GM21576 (cell line): ENCODE measurements at regions not wholly inside any gene's neighbourhood (a gene's known extent, or its start where the extent isn't known, plus 50 kb on each side); places are given as distances from the start of the nearest gene placed in this dataset.
"Not testable (repeated sequence)": the region's sequence is repeated elsewhere in the genome, so short reads cannot be mapped to it uniquely, and the experiment has no call there.

Experiments used
- ATAC-seq: cut with Tn5 transposase; IDR thresholded peaks from one replicate; pipeline ENCODE4 v1.9.1; 2021; ENCODE audit warnings: mild to moderate bottlenecking, moderate library complexity; ENCODE audit not compliant: unreplicated experiment

- ATAC-seq, result no peak
Measured at GRCh38 chr15:62218841-62219240, 53.8 kb upstream of the C2CD4B start.

DNA sequence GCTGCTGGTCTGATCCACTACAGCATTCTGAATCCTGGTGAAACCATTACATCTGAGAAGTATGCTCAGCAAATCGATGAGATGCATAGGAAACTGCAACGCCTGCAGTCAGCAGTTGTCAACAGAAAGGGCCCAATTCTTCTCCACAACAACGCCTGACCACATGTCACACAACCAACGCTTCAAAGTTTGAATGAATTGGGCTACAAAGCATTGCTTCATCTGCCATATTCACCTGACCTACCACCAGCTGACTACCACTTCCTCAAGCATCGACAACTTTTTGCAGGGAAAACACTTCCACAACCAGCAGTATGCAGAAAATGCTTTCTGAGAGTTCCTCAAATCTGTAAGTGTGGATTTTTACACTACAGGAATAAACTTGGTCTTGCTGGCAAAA, 54.7 kb upstream of the C2CD4B start:
- no peak for ATAC-seq

GRCh38 chr15:62223020-62223419, 57.9 kb upstream of the C2CD4B start:
- ATAC-seq, result no peak

- ATAC-seq, result no peak
Measured at GRCh38 chr15:62228604-62229003, 63.5 kb upstream of the C2CD4B start.

- no peak for ATAC-seq
Measured at GRCh38 chr15:62231856-62232255, 66.8 kb upstream of the C2CD4B start.

- no peak for ATAC-seq
Measured at GRCh38 chr15:62240121-62241096, 75.3 kb upstream of the C2CD4B start.

GRCh38 chr15:62241135-62241770, 76.2 kb upstream of the C2CD4B start:
- no peak for ATAC-seq

GRCh38 chr15:62242999-62243398, 77.9 kb upstream of the C2CD4B start:
- no peak for ATAC-seq

DNA sequence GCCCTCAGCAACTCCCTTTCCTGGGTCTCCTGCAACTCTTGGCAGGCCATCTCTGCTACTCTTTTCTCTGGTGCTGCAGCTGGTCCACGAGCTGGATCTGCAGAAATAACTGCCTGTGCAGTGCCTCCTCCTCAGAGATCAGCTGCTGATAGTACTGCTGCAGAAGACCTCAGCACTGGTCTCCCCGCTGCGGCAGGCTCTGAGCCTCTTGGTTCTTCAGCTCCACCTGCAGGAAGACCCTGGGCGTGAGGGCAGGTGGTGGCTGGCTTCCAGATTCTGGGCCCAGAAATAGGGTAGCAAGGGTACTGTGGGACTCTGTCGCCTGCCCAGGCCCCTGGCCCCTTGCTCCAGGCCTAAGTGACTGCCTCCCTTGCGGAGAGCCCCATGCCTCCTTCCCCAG, 79.7 kb upstream of the C2CD4B start:
- ATAC-seq, result no peak

DNA sequence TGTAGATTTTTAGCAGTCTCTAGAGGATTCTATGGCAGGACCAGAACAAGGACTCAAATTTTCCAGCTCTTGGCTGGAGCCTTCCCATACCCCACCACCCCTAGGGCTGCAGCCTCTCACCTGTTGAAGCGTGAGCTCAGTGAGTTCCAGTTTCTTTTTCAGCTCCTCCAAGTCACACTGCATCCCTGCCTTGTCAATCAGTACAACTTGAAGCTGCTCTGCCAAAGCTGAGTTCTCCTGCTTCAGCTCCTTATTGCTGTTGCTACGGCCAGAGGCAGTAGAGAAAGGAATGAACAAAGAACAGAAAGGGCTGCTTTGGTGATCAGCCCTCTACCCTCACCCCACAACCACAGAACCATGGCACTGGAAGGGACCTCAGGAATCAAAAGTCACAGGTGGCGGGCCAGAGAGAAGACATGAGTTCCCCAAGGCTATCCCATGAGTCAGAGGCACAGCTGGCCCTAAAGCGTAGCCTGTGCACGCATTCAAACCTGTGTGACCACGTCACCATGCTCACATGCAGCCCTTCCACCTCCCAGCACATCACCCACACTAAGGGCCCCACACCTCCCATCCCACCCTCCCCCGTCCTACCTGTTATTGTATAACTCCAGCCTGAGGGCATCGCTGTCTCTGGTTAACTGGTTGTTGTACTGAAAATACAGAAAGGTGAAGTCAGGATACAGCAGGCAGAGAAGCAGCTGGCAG, 83.3 kb upstream of the C2CD4B start:
- no peak for ATAC-seq

- no peak for ATAC-seq
Measured at GRCh38 chr15:62249501-62249900, 84.4 kb upstream of the C2CD4B start.

DNA sequence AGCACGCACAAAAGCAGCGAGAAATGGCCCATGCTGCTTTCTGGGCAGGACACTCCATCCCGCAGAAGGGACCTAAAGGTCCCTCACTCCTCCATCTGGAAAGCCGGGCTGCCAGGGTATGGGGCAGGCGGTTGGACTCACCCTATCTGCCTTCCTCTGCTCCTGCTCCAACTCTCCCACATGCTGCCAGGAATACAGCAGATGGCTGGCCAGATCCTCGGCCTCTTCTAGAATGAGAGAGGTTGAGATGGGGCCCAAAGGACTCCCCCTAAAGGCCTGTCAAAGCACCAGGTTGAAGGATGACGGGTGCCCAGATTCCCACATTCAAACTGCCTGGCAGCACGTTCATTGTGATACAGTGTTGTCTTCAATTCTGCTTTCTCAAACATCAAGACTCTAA, 85.1 kb upstream of the C2CD4B start:
- ATAC-seq, result no peak

- no peak for ATAC-seq
Measured at GRCh38 chr15:62250978-62251377, 85.9 kb upstream of the C2CD4B start.

DNA sequence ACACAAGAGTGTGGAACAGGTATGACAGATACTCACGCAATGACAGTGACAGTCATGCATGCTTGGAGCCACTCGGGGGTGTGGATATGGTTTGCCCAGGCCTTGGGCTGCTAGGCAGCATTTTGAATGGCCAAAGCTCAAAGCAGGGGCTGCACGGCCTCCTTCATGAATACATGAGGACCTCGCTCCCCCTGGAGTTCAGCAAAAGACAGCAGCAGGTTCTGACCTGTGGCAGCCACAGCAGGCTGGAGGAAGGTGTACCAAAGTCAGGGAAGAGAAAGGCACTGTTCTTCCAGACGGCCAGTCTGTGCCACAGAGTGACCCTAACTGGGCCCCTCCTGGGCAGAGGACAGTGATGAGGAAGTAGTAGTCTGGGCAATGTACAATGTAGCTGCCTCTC, 88.2 kb upstream of the C2CD4B start:
- no peak for ATAC-seq

DNA sequence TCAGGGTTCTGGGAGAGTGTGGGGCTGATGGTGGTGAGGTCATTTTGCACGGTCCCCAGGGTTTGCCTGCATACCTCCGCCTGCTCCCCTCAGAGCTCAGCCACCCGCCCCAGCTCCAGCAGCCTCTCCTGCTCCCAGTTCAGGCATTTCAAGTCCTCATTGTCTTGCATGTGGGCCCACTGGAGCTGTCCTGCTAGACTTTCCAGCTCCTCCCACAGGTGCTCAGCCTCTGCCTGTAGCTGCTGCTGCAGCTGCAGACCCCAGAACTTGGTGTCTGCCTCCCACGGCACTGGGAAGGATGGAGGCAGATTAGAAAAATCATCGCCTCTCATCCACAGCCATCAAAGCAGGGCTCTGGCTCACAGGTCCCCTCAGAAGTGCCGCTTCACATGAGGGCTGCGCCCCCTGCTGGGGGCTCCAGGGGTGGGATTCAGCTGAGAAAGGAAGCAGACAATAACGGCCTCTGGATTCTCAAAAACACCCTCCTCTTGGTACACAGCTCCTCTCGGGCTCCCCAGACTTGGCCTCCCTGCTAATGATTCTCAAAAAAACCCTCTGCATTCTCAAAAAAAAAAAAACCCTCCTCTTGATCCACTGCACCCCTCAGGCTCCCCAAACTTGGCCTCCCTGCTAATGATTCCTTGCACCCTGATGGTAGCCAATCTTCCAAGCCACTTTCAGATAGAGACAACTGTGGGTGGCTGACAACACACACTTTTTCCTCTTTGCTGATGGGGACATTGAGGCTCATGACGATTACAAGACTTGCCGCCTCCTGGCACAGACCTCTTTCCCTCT, 89.3 kb upstream of the C2CD4B start:
- ATAC-seq, result no peak

DNA sequence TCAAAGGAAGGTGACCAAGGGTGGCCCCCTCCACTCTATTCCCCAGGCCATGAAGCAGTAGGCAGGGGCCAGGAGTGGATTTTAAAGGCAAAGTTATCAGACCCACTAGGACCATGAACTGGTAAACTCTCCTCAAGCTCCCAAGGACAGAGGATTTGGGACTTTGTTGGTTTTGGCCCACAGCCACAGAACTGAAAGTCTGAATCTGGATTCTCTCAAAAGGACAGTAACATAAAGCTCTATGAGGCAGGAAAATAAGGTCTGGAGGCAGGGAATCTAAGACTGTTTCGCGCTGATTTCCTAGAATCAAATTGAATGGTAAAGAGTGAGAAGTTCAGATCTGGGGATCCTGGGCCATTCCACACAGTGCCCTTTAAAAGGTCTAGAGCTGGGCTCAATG, 91.3 kb upstream of the C2CD4B start:
- not testable (repeated sequence) for ATAC-seq

DNA sequence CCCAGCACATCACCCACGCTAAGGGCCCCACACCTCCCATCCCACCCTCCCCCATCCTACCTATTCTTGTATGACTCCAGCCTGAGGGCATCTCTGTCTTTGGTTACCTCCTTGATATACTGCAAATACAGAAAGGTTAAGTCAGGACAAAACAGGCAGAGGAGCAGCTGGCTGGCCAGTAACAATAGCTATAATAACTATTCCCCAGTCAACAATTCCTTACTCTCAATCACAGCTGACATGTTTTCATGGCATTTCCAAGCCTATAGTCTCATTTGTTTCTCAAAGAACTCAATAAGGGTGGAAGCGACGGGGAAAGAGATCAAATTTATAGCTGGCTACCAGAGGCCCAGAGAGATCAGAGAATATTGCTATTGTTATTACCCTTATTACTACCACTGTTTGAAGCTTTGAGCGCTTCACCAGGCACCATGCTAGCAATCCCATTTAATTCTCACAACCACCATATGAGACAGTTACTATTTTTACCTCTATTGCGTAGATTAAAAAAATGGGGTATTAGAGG, 93.0 kb upstream of the C2CD4B start:
- no peak for ATAC-seq

GRCh38 chr15:62262305-62262941, 97.3 kb upstream of the C2CD4B start:
- no peak for ATAC-seq

GRCh38 chr15:62264196-62264595, 99.1 kb upstream of the C2CD4B start:
- ATAC-seq, result no peak

DNA sequence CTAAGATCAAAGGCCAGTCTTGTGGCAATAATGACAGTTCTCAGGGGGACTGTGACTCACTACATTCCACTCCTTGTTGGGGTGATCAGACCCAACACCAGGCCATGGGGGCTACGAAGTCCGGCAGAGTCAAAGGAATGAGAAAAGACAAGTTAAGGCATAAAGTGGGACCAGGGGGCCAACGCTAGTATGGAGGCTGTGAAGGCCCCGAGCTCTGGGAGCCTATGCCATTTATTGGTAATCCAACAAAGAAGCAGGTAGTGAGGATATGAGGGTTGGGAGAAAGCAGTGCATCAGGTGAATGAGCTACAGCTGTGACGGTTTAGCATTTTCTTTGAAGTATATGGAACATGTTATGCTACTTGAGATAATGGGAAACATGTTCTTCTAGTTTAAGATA, 104.4 kb upstream of the C2CD4B start:
- no peak for ATAC-seq
